ENCODE measurements at regions not wholly inside any gene's neighbourhood (a gene's known extent, or its start where the extent isn't known, plus 50 kb on each side); places are given as distances from the start of the nearest gene placed in this dataset.
A peak's percentile ranks its signal among the peaks of the same experiment; 100 is the strongest.
"Not testable (repeated sequence)": the region's sequence is repeated elsewhere in the genome, so short reads cannot be mapped to it uniquely, and the experiment has no call there.

GRCh38 chr21:14683063-14683462 lies 136.9 kb upstream of the SAMSN1 start:
- no peak for DNase-seq (ENCODE audit: low read depth)

GRCh38 chr21:14678973-14679574 lies 133.0 kb upstream of the SAMSN1 start:
- DNase-seq (ENCODE audit: low read depth), result no peak

DNA sequence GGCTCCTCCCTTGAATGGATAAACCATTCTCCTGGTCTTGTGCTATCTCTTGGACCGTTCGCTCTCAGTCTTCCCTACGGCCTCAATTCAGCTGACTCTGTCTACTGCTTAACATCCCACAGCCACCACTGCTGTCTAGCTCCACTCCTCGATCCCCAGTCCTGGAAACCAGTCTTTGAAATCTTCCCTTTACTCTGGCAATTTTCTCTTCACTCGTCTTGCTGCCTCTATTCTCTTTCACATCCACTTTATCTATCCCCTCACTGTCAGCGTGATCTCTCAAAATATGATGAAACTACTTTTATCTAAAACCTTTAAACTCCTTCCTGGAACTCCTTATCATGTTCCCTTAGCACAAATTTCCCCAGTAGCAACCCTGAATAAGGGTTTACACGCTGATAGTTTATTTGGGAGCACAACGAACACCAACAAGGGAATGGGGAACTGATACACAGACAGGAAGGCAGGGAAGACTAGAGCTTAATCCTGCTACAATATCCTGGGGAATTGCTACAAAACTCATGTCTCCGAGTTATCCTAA lies 131.6 kb upstream of the SAMSN1 start:
- DNase-seq (ENCODE audit: low read depth), result no peak

DNA sequence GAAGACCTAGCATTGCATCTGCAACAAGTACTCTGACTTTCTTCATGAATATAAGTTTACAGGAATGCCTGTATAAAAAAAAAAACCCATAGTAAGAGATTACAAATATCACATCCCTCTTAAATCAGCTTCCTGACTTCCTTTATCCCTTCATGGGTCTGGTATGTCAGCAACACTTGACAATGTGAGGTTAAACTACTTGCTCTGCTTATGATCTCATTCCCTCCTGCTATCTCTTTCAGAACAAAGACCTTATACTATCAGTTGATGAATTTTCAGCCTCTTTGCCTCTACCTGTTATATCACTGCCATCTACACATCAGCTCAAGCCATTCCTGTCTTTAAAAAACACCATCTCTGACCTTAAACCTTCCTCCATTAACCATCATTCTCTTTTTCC lies 130.9 kb upstream of the SAMSN1 start:
- DNase-seq (ENCODE audit: low read depth), result no peak

GRCh38 chr21:14675774-14676530 lies 129.8 kb upstream of the SAMSN1 start:
- DNase-seq (ENCODE audit: low read depth), result no peak

GRCh38 chr21:14673649-14674048 lies 127.5 kb upstream of the SAMSN1 start:
- no peak for DNase-seq (ENCODE audit: low read depth)

DNA sequence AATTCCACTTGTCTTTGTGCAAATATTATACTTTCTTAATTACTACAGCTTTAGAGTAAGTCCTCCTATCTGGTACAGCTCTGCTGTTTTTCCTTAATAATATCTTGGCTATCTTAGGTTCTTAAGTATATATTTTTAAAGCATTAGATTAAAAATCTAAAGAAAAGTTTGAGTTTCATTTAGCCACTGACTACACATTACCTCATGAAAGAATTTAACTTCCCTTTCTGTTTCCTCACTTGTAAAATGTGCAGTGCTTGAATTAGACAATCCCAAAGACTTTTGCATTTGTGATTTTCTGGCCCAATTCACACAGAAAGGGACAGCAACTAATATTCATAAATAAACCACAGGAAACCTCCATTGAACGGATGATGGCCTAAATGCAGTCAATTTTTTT lies 126.4 kb upstream of the SAMSN1 start:
- no peak for DNase-seq (ENCODE audit: low read depth)

DNA sequence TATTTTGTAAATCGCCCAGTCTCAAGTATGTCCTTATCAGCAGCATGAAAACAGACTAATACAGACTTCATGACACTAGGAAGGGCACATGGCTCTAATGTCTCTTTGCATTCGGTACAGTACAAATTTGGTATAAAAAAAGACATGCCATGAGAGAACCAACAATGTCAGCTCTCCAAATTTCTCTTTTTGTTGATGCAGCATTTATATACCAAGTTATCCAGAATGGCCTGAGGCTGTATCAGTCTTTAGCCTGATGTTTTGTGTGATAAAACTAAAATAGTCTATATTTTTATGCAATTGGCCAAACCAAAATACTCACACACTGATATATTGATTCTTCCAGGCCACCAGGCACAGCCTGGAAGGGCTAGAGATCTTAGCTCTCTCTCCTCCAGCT lies 124.3 kb upstream of the SAMSN1 start:
- DNase-seq (ENCODE audit: low read depth), result no peak

DNA sequence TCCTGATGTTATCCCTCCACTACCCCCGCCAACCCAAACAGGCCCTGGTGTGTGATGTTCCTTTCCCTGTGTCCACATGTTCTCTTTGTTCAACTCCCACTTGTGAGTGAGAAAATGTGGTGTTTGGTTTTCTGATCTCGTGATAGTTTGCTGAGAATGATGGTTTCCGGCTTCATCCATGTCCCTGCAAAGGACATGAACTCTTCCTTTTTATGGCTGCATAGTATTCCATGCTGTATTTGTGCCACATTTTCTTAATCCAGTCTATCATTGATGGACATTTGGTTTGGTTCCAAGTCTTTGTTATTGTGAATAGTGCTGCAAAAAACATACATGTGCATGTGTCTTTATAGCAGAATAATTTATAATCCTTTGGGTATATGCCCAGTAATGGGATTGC lies 123.0 kb upstream of the SAMSN1 start:
- not testable (repeated sequence) for DNase-seq (ENCODE audit: low read depth)

DNA sequence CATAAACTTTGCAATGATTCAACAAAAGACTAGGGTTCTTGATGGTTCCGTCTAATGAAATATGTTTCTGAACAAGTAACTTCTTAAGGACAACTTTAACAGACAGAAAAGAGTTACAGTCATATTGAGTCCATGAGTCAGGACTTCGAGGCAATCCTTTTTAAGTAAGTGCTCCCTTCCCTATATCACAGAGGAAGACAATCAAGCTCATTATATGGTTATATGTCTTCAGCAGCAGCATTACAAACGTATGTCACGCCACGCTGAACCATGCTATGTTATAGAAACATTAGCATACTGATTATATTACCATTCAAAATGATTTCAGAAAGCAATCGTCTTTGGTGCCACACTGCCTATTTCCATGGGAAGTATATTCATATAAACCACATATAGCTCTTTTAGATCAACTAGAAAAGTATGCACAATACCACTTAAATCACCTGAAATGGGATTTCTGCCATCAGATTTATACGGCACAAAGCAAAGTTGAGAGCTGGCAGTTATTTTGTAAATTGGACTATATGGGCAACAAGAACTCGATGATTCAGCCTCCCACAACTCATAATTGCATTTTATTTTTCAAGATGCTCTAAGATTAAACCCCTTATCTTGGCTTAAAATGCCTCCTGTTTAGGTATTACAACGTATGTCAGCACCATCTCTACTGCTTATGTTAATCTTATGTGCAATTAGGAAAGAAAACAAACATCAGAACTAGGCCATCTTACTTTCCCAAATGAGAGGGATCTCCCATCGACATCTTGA lies 111.3 kb upstream of the SAMSN1 start:
- no peak for DNase-seq (ENCODE audit: low read depth)

GRCh38 chr21:14646893-14647292 lies 100.8 kb upstream of the SAMSN1 start:
- no peak for DNase-seq (ENCODE audit: low read depth)

GRCh38 chr21:14645702-14646101 lies 99.6 kb upstream of the SAMSN1 start:
- DNase-seq (ENCODE audit: low read depth), result no peak

DNA sequence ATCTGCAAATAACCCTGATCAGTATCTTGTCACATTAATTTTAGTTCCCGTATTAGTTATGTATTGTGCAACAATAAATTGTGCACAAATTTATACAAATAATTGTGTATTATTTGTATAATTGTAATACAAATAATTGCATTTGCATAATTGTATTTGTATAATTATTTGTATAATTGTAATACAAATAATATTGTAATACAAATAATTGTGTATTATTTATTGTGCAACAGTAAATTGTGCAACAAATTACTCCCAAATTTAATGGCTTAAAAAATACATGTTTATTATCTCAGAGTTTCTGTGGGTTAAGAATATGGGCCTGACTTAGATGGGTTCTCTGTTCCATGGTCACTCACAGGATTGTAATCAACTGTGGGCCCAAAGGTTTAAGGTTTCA lies 86.2 kb upstream of the SAMSN1 start:
- DNase-seq (ENCODE audit: low read depth), result no peak

DNA sequence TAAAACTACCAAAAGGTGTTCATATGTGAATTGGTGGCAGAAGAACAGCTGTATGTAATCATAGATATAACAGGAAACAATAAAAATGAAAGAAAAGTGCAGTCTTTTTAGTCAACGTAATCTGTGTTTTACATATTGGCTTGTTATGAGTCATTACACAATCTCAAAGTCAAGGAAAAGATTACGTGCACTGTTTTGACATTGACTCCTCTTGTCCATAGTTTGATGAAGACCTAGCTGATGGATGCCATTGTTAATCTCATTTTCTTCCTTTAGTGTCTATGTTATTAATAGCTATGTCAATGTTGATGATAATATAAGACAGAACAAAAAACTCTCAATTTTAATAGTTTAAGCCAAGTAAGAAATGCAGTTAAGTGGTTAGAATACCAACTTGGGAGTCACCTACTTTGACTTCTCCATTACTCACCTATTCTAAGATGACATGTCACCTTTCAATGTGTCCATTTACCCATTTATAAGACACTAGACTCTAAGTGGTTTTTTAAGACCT lies 84.5 kb upstream of the SAMSN1 start:
- peak; percentile 2 for DNase-seq (ENCODE audit: low read depth)

GRCh38 chr21:14629461-14629860 lies 83.3 kb upstream of the SAMSN1 start:
- DNase-seq (ENCODE audit: low read depth), result no peak

DNA sequence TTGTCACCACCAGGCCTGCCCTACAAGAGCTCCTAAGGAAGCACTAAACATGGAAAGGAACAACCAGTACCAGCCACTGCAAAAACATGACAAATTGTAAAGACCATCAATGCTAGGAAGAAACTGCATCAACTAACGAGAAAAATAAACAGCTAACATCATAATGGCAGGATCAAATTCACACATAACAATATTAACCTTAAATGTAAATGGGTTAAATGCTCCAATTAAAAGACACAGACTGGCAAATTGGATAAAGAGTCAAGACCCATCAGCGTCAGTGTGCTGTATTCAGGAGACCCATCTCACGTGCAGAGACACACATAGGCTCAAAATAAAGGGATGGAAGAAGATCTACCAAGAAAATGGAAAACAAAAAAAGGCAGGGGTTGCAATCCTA lies 77.0 kb upstream of the SAMSN1 start:
- DNase-seq (ENCODE audit: low read depth), result not testable (repeated sequence)

DNA sequence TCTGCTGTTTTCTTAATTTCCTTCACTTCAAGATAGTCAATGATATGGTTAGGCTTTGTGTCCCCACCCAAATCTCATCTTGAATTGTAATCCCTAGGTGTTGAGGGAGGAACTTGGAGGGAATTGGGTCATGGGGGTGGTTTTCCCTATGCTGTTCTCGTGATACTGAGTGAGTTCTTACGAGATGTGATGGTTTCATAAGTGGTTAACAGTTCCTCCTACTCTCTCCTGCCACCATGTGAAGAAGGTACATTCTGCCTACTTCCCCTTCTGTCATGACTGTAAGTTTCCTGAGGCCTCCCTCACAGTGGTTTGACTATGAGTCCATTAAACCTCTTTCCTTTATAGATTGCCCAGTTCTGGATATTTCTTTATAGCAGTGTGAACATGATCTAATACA lies 74.0 kb upstream of the SAMSN1 start:
- no peak for DNase-seq (ENCODE audit: low read depth)

GRCh38 chr21:14617871-14618270 lies 71.8 kb upstream of the SAMSN1 start:
- DNase-seq (ENCODE audit: low read depth), result no peak

DNA sequence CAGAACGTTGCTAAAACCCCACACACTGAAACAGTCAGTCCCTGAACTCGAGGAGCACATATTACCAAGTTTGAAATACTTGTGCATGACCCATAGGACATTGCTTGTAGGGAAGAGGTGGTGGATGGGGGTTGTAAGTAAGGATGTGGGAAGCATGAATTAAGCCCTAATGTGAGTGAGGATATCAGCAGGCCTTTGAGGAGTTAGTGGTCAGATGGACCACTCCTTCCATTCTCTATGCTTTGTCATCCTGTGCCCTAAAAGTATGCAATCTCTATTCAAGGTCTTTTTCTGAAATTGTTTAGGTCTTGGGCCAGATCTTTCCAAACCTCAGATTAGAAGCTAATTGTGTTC lies 70.9 kb upstream of the SAMSN1 start:
- no peak for DNase-seq (ENCODE audit: low read depth)

DNA sequence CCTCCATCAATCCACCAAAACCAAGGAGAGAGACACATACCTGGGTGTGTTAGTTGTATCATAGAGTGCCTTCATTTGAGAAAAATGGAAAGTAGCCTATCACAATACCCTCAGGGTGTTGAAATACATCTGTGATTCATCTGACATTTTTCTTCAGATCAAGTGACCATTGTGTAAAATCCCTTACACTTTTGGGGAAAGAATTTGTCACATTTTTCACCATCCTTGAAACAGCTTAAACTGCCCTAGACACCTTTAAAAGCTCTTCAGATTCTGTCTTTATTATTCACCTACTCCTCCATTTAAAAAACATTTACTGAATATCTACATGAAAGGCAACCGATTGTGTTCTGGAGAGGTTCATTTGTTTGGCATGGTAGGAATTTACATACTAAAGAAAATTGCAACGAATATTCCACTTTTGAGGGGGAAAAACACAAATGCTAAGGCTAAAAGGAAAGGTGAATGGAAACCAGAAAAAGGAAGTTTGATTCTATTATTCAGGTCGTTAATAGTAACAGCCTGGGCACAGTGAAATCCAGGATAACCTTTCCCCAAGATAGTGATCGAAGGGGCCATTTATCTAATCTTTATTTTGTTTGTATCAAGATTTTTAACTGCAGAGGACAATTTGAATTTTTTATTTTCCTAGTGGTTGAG lies 70.4 kb upstream of the SAMSN1 start:
- no peak for DNase-seq (ENCODE audit: low read depth)

- no peak for DNase-seq (ENCODE audit: low read depth)
Observed at GRCh38 chr21:14615359-14615974, 69.4 kb upstream of the SAMSN1 start.

- DNase-seq (ENCODE audit: low read depth), result no peak
Observed at GRCh38 chr21:14614287-14614686, 68.2 kb upstream of the SAMSN1 start.

All from non-pigmented ciliary epithelial cell (primary cell).